Upper lobe of left lung (tissue), 4 donors: ENCODE measurements at regions not wholly inside any gene's neighbourhood (a gene's known extent, or its start where the extent isn't known, plus 50 kb on each side); places are given as distances from the start of the nearest gene placed in this dataset.

Source experiments
- POLR2A ChIP-seq, 4 donors: fragments of 450-650 bp; IDR thresholded peaks; one replicate each; pipeline ENCODE4 v1.5.1; 2016 to 2017; ENCODE audit warnings: antibody characterized with exemption in 4 of 4, mild to moderate bottlenecking in 2 of 4
- TF ChIP-seq, protein P1 (sequence below), 6 experiments: fragments of 450-650 bp in 4 of 6; fragments of 200-600 bp in 2 of 6; sonication (generic) in 2 of 6; IDR thresholded peaks; one replicate each; pipeline ENCODE4 v1.5.1; 2016 to 2019; ENCODE audit warnings: antibody characterized with exemption in 6 of 6

DNA sequence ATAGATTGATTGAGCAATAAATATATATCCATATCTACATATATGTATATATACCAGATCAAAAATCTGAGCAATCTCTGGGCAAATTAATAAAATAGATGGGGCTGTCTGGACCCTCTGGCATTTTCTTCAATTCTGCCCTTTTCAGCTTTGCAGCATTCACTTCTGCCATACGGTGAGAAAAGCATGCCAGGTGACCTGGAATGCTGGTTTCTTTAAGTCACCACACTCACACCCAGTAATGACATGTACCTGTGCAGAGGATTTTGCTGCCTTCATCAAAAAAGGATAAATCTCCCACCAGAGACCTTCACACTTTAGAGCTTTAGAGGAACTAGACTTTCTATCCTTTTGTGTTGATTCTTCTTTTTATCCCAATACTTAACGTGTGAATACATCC lies 223.2 kb upstream of the NFIA start:
- TF ChIP-seq POLR2A (IDR thresholded peaks at IDR 0.05) = no peak
- TF ChIP-seq, protein P1, sequence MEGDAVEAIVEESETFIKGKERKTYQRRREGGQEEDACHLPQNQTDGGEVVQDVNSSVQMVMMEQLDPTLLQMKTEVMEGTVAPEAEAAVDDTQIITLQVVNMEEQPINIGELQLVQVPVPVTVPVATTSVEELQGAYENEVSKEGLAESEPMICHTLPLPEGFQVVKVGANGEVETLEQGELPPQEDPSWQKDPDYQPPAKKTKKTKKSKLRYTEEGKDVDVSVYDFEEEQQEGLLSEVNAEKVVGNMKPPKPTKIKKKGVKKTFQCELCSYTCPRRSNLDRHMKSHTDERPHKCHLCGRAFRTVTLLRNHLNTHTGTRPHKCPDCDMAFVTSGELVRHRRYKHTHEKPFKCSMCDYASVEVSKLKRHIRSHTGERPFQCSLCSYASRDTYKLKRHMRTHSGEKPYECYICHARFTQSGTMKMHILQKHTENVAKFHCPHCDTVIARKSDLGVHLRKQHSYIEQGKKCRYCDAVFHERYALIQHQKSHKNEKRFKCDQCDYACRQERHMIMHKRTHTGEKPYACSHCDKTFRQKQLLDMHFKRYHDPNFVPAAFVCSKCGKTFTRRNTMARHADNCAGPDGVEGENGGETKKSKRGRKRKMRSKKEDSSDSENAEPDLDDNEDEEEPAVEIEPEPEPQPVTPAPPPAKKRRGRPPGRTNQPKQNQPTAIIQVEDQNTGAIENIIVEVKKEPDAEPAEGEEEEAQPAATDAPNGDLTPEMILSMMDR (IDR thresholded peaks at IDR 0.05) = no peak
